IMR-90 (cell line): ENCODE measurements at regions not wholly inside any gene's neighbourhood (a gene's known extent, or its start where the extent isn't known, plus 50 kb on each side); places are given as distances from the start of the nearest gene placed in this dataset.

Experiments used
- ATAC-seq: fragments of 200-7000 bp; cut with Tn5 transposase; 2 replicates; pipeline ENCODE4 v1.9.1; 2020; ENCODE audit warnings: low read depth, mild to moderate bottlenecking, moderate library complexity
- BruUV-seq: library from RNA; stranded (reverse); fragments of 400-500 nt; replicated peaks from 2 replicates; lab custom pipeline; 2021; lab: Mats Ljungman, UMichigan
- CTCF ChIA-PET: fragments of 300-600 bp; formaldehyde crosslinking; extraction: SDS; loops from one replicate; lab custom pipeline; 2021; ENCODE audit warnings: antibody characterized with exemption; lab: Yijun Ruan, JAX
- POLR2A ChIA-PET: fragments of 300-600 bp; sonication (Branson Sonifier 250); formaldehyde crosslinking; loops from one replicate; lab custom pipeline; 2022; ENCODE audit warnings: antibody characterized with exemption; ENCODE audit not compliant: unreplicated experiment; lab: Charles Lee
- DNase-seq: peaks from one replicate; pipeline ENCODE4 v3.0.0; 2013
- H2AFZ ChIP-seq: replicated peaks from 2 replicates; pipeline ENCODE3; 2013; ENCODE audit warnings: low read length, mild to moderate bottlenecking; ENCODE audit not compliant: poor library complexity
- H2AK5ac ChIP-seq: 2 replicates; pipeline ENCODE4 v1.6.1; 2013; ENCODE audit warnings: low read depth, low read length, inconsistent platforms
- H2AK9ac ChIP-seq: replicated peaks from 2 replicates; pipeline ENCODE3; 2013; ENCODE audit warnings: mild to moderate bottlenecking, low read depth, low read length, moderate library complexity; ENCODE audit not compliant: poor library complexity
- H2BK120ac ChIP-seq: 2 replicates; pipeline ENCODE4 v1.6.1; 2013; ENCODE audit warnings: low read depth, low read length, inconsistent platforms
- H2BK15ac ChIP-seq: 3 replicates; pipeline ENCODE4 v1.6.1; 2013; ENCODE audit warnings: low read depth, low read length, inconsistent platforms
- H2BK20ac ChIP-seq: 2 replicates; pipeline ENCODE4 v1.6.1; 2013; ENCODE audit warnings: low read depth, mild to moderate bottlenecking, inconsistent platforms, low read length, moderate library complexity
- H2BK5ac ChIP-seq: 2 replicates; pipeline ENCODE4 v1.6.1; 2013; ENCODE audit warnings: mild to moderate bottlenecking, low read depth, low read length, inconsistent platforms; ENCODE audit not compliant: poor library complexity, severe bottlenecking
- H3K14ac ChIP-seq: replicated peaks from 2 replicates; pipeline ENCODE4 v1.6.1; 2013; ENCODE audit warnings: low read depth, low read length, inconsistent platforms
- H3K18ac ChIP-seq: 2 replicates; pipeline ENCODE4 v1.6.1; 2013; ENCODE audit warnings: low read depth, low read length, control low read depth
- H3K23ac ChIP-seq: 2 replicates; pipeline ENCODE4 v1.6.1; 2013; ENCODE audit warnings: low read depth, low read length, inconsistent platforms
- H3K27ac ChIP-seq: 2 replicates; pipeline ENCODE4 v1.5.1; 2013; ENCODE audit warnings: mild to moderate bottlenecking, control low read depth, low read length; ENCODE audit not compliant: insufficient read depth
- H3K27me3 ChIP-seq: 2 replicates; pipeline ENCODE4 v1.6.1; 2013; ENCODE audit warnings: low read length; ENCODE audit not compliant: control insufficient read depth, insufficient read depth
- H3K36me3 ChIP-seq: 2 replicates; pipeline ENCODE4 v1.6.1; 2013; ENCODE audit warnings: low read length, mixed read lengths; ENCODE audit not compliant: control insufficient read depth, insufficient read depth
- H3K4ac ChIP-seq: 2 replicates; pipeline ENCODE4 v1.6.1; 2013; ENCODE audit warnings: low read depth, low read length, inconsistent platforms
- H3K4me1 ChIP-seq: 2 replicates; pipeline ENCODE4 v1.6.1; 2013; ENCODE audit warnings: low read length, mixed read lengths; ENCODE audit not compliant: control insufficient read depth, insufficient read depth
- H3K4me2 ChIP-seq: 2 replicates; pipeline ENCODE4 v1.6.1; 2013; ENCODE audit warnings: low read depth, mild to moderate bottlenecking, control low read depth, low read length, moderate library complexity
- H3K4me3 ChIP-seq: 2 replicates; pipeline ENCODE4 v1.5.1; 2013; ENCODE audit warnings: low read depth, mild to moderate bottlenecking, control low read depth, low read length, moderate library complexity; ENCODE audit not compliant: insufficient read depth
- H3K56ac ChIP-seq: 2 replicates; pipeline ENCODE4 v1.6.1; 2013; ENCODE audit warnings: low read length, inconsistent platforms; ENCODE audit not compliant: insufficient read depth; ENCODE audit errors: extremely low read depth
- H3K79me1 ChIP-seq, 2 experiments: 2 replicates each; pipeline ENCODE4 v1.6.1; 2013; ENCODE audit warnings: low read length in 2 of 2, inconsistent platforms in 1 of 2, low read depth in 1 of 2
- H3K9ac ChIP-seq: 2 replicates; pipeline ENCODE4 v1.6.1; 2013; ENCODE audit warnings: low read depth, low read length, control low read depth
- H3K9me1 ChIP-seq: 2 replicates; pipeline ENCODE4 v1.6.1; 2013; ENCODE audit warnings: low read length, inconsistent platforms; ENCODE audit not compliant: insufficient read depth
- H3K9me3 ChIP-seq: 2 replicates; pipeline ENCODE4 v1.6.1; 2013; ENCODE audit warnings: low read length; ENCODE audit not compliant: control insufficient read depth, insufficient read depth
- H4K20me1 ChIP-seq: 2 replicates; pipeline ENCODE4 v1.6.1; 2013; ENCODE audit warnings: low read length, inconsistent platforms; ENCODE audit not compliant: insufficient read depth
- H4K5ac ChIP-seq: 2 replicates; pipeline ENCODE4 v1.6.1; 2013; ENCODE audit warnings: mild to moderate bottlenecking, low read depth, low read length, control low read depth
- H4K8ac ChIP-seq, 2 experiments: 2 replicates each; pipeline ENCODE4 v1.6.1; 2013; ENCODE audit warnings: low read depth in 2 of 2, low read length in 2 of 2, control low read depth in 1 of 2, inconsistent platforms in 1 of 2
- H4K91ac ChIP-seq: 2 replicates; pipeline ENCODE4 v1.6.1; 2013; ENCODE audit warnings: low read depth, low read length, inconsistent platforms; ENCODE audit not compliant: insufficient read depth
- CHD1 ChIP-seq: IDR thresholded peaks from 2 replicates; pipeline ENCODE4 v1.6.1; 2012; ENCODE audit warnings: low read depth, low read length, improper control_type of control experiment
- MAFK ChIP-seq: IDR thresholded peaks from 2 replicates; pipeline ENCODE4 v1.6.1; 2012; ENCODE audit warnings: low read depth, low read length, improper control_type of control experiment
- MAZ ChIP-seq: IDR thresholded peaks from 2 replicates; pipeline ENCODE4 v1.6.1; 2012; ENCODE audit warnings: low read depth, mild to moderate bottlenecking, low read length, improper control_type of control experiment, moderate library complexity, borderline replicate concordance
- SMC3 ChIP-seq: fragments of 150-350 bp; IDR thresholded peaks from 2 replicates; pipeline ENCODE4 v1.6.1; 2016; ENCODE audit warnings: low read depth, mild to moderate bottlenecking, antibody characterized with exemption, low read length, moderate library complexity
- WGBS, 2 experiments: methylation state at CpG; one replicate each; pipeline versions ENCODE4 v1.1.5 to v1.1.7; 2013; ENCODE audit warnings: missing lambda C conversion rate in 2 of 2; ENCODE audit not compliant: insufficient read length in 1 of 2; ENCODE audit errors: extremely low coverage in 2 of 2; 5-methylcytosine and 5-hydroxymethylcytosine counted together
- dilution Hi-C: fragments of 300-500 bp; cut with HindIII; formaldehyde crosslinking; loops from one replicate; pipeline ENCODE4 v1.14.3; 2018; ENCODE audit warnings: low sequenced_read_pairs; ENCODE audit not compliant: unreplicated experiment
- in situ Hi-C: fragments of 300-500 bp; cut with MboI; formaldehyde crosslinking; loops from 3 replicates; pipeline ENCODE4 v1.14.3; 2019; ENCODE audit warnings: low sequenced_read_pairs, inconsistent platforms, mixed read lengths
- intact Hi-C: fragments of 100-400 bp; cut with micrococcal nuclease; formaldehyde crosslinking; loops from 2 replicates; pipeline ENCODE4 v1.10.0; 2022
- TF ChIP-seq, protein P1 (sequence below): fragments of 150-350 bp; IDR thresholded peaks from 2 replicates; pipeline ENCODE4 v1.6.1; 2017; ENCODE audit warnings: mild to moderate bottlenecking, antibody characterized with exemption, low read length, low read depth

GRCh38 chrX:128818690-128819089 is 704.6 kb downstream of the SMARCA1 start:
- intact Hi-C loops (no loop called here), dilution Hi-C loops (no loop called here), in situ Hi-C loops (no loop called here)
- H3K27ac ChIP-seq, result no peak overlapping the region
- no peak overlapping the region for H4K8ac ChIP-seq
- ChIA-PET POLR2A (no interaction called here), CTCF (no interaction called here)
- no peaks in the 10 kb centered on the region for H3K79me1 ChIP-seq
- no peak overlapping the region for H3K56ac ChIP-seq
- no peak overlapping the region for H2AK5ac ChIP-seq
- H2BK5ac ChIP-seq, result no peak overlapping the region
- H4K91ac ChIP-seq, result no peak overlapping the region
- H2AK9ac ChIP-seq, result no peak overlapping the region
- DNase-seq (no peak), ATAC-seq (no peak)
- H3K27me3 ChIP-seq, result no peaks in the 10 kb centered on the region
- no peak overlapping the region for H2AFZ ChIP-seq
- H4K20me1 ChIP-seq, result no peaks in the 10 kb centered on the region
- TF ChIP-seq CHD1, result no peak
- no peak for TF ChIP-seq MAZ
- TF ChIP-seq SMC3, result no peak
- TF ChIP-seq, protein P1, sequence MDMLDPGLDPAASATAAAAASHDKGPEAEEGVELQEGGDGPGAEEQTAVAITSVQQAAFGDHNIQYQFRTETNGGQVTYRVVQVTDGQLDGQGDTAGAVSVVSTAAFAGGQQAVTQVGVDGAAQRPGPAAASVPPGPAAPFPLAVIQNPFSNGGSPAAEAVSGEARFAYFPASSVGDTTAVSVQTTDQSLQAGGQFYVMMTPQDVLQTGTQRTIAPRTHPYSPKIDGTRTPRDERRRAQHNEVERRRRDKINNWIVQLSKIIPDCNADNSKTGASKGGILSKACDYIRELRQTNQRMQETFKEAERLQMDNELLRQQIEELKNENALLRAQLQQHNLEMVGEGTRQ, result no peak
- no peak for TF ChIP-seq MAFK
- H3K9me1 ChIP-seq, result no peaks in the 10 kb centered on the region
- H2BK15ac ChIP-seq, result no peak overlapping the region
- no peak overlapping the region for H3K9ac ChIP-seq
- no peaks in the 10 kb centered on the region for H3K4me1 ChIP-seq
- no peak overlapping the region for H2BK20ac ChIP-seq
- no peaks in the 10 kb centered on the region; the same call in 1 of the 2 replicates for H3K9me3 ChIP-seq
- no peak overlapping the region for H3K4ac ChIP-seq
- WGBS, 2 experiments, result 0% methylated on average over 1 of the region's 5 CpGs; no CpG with 5 or more reads in 1 of the 2 experiments
- no TSS peak for BruUV-seq
- no peak overlapping the region for H3K18ac ChIP-seq
- no peak overlapping the region for H3K4me3 ChIP-seq
- no peak overlapping the region for H3K14ac ChIP-seq
- H4K5ac ChIP-seq, result no peak overlapping the region
- H3K4me2 ChIP-seq, result no peak overlapping the region
- no peak overlapping the region for H2BK120ac ChIP-seq
- no peaks in the 10 kb centered on the region for H3K36me3 ChIP-seq
- H3K23ac ChIP-seq, result no peak overlapping the region
